ENCODE measurements at regions not wholly inside any gene's neighbourhood (a gene's known extent, or its start where the extent isn't known, plus 50 kb on each side); places are given as distances from the start of the nearest gene placed in this dataset.

DNA sequence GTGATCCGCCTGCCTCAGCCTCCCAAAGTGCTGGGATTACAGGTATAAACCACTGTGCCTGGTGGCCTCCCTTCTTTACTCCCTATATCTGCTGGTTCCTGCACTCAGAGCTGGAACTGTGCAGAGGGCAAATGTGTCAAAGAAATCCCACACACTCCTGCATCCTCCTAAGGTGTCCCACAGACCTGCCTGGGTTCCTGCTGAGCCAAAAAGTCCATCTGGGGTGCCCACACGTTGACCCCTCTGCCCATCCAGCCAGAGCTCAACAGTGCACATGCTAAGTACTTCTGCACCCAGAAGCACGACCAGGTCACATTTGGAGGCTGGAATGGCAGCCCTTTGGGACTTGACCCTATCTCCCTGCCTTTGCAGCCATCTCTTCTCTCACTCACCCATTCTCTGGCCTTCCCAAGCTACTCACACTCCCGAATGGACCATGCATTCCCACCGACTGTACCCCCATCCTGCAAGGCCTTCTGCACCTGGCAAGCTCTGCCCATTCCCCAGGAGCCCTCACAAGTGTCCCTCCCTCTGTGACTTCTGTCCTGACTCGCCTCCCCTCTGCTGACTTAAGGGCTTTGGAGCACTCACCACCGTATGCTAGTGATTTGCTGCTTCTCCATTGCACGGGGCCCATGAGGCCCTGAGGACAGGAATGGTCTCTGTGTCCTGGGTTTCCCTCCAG is 152.1 kb downstream of the KCTD15 start:
- DNase-seq, result no peak

GRCh38 chr19:33950091-33950750 is 153.6 kb downstream of the KCTD15 start:
- no peak for DNase-seq

DNA sequence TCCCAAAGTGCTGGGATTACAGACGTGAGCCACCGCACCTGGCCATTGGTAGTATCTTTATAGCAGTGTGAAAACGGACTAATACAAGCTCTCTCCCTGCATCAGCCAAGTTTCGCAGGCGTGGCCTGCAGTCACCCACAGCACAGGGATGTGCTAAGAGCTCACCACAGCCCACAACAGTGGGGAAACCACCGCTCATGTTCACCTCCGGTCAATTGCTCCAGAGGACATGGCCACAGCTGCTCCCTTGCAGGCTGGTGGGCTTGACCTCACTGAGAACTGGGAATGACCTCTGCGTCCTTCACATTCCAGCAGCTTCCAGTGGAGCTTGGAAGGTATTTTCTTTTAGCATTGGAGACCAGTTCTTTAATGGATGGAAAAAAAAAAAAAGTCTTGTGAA is 156.4 kb downstream of the KCTD15 start:
- DNase-seq, result no peak

DNA sequence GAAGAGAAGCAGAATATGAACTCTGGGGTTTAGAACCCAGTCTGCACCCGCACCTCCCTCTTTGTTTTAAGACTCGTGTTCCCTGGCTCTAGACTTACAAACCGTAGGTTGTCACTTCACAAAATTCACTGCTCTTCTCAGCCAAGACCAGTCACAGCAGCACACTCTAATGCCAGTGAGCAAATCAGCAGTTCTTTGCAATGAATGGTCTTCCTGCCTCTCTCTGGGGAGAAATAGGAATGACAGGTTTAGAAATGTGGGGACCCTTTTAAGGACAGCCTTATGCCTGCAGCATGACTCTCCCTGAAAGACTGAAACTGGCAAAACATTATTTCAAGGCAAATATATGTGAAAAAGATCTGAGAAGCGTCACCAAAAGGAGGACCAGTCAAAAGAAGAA is 156.9 kb downstream of the KCTD15 start:
- DNase-seq, result no peak

GRCh38 chr19:33954686-33955085 is 158.0 kb downstream of the KCTD15 start:
- no peak for DNase-seq

DNA sequence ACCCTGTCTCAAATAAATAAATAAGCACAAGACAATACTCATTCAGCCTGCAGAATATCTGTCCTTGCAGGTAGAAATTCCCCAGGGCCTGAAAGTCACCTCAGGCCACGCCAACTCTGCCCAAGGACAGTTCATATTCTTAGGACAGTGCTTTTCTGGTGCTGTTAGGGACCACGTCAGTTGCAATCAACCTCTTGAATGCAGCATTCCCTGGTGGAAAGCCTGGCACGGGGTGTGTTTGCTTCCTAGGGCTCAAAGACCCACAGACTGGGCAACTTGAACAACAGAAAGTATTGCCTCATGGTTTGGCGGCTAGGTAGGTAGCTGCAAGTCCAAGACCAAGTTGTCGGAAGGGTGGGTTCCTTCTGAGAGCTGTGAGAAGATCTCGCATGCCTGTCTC is 160.3 kb downstream of the KCTD15 start:
- no peak for DNase-seq

DNA sequence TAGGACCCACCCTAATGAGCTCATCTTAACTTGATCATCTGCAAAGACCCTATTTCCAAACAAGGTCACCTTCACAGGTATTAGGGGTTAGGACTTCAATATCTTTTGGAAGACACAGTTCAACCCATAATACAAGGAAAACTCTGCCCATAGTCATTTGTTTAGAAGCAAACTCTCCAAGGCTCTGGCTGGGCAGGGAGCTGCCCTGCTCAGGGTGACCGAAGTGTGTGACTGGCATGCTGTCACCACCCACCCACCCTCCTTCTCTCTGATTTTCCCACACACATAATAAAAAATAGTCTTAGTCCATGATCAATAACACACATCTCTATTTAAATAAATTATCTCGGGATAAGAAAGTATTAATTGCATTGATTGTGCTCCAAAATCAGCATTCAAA is 161.1 kb downstream of the KCTD15 start:
- no peak for DNase-seq

DNA sequence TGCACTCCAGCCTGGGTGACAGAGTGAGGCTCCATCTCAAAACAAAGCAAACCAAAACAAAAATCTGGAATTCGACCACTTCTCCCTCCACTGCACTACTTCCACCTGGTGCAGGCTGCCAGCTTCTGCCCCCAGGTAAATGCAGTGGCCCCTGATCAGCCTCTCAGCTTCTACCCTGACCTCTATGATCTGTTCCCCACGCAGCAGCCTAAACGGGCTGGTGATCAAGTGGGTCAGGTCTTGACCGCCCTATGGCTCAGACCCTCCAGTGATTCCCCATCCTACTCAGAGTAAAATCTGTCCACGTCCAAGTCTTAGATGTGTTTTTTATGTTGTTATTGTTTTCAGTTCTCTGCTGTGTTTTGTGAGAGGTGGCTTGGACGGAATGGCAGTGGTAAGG is 163.9 kb downstream of the KCTD15 start:
- DNase-seq, result no peak

GRCh38 chr19:33962161-33962560 is 165.5 kb downstream of the KCTD15 start:
- no peak for DNase-seq

DNA sequence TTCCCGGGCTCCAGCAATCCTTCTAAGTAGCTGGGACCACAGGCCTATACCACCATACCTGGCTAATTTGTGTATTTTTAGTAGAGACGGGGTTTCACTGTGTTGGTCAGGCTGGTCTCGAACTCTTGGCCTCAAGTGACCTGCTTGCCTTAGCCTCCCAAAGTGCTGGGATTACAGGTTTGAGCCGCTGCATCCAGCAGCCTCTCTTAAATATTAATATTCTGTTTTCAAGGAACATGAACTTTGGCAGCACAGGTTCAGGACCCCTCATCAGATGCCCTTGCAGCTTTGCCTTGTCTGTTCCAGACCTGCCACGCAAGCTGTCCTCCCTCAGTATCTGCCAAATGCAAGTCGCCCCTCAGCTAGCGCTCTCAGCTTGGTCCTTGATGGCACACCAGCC is 166.8 kb downstream of the KCTD15 start:
- no peak for DNase-seq

GRCh38 chr19:33971073-33971472 is 174.4 kb downstream of the KCTD15 start:
- DNase-seq, result no peak

GRCh38 chr19:33977756-33978685 is 181.4 kb downstream of the KCTD15 start:
- DNase-seq, result no peak

DNA sequence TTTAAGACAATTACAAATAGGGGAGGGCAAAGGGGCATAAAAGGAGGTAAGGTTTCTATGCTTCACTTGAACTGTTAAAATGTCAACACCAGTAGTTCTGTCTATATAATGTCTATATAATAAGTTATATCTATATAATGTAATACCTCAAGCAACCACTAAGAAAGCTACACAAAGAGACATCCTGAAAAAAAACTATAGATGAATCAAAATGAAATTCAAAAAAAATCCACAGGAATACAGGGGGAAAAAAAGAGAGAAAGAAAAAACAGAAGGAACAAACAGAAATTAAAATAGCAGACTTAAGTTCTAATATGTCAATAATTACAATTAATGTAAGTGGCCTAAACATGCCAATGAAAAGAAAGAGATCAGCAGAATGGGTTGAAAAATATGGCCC is 186.0 kb downstream of the KCTD15 start:
- DNase-seq, result no peak

DNA sequence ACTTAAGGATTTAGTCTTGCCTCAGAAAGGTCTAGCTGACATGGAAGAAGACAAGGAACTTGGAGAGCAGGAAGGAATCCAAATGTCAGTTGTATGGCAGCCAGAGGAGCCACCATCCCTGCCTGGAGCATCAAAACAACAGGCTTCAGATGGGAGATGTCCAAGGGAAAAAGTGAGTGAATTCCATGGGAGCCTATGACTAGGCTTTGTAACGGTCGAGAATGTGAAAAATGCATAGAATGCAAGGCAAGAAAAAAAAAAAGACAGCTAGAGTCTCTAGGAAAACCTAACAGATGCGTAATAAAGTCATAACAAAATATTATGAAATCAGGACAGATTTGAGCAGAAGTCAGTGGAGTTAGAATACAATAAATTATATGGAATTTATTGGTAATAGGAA is 183.7 kb upstream of the LSM14A start:
- no peak for DNase-seq

DNA sequence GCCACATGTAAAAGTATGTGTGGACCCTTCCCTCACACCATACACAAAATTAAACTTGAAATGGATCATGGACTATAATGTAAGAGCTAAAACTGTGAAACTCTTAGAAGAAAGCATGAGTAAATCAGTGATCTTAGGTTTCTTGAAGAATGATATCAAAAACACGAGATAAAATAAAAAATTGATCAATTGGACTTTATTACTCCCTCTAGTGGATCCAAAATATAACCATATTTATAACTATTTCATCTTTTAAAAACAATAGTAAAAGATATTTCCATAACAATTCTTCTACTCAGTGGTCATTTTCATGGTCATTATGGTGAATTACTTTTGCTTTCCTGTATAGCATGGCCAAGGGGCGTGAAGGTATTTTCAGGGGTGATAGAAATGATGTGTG is 174.6 kb upstream of the LSM14A start:
- DNase-seq, result no peak

GRCh38 chr19:33998302-33998701 is 174.0 kb upstream of the LSM14A start:
- DNase-seq, result no peak

DNA sequence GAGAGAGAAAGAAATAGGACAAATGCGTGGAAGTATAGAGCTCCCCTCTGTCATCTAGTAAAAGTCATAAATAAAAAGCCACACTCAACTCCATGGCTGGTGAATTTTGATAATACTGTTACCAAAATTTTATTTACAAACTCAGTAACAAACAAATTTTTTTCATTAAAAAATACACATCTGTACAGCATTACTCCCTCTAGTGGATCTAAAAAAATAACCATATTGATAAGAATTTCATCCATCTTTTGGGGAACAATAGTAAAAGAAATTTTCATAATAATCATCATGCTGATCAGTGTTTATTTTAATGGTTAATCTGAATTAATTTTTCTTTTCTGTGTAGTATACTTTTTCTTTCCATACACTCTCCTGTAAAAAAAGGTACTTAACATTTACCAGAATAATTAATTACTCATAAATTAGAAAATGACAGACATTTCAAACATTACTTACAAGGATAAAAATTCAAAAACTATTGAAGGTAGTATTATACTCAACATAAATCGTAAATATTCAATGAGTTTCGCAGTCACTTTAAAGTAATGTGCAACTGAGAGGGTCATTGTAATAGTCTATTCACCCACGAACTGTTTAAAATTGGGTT is 173.5 kb upstream of the LSM14A start:
- DNase-seq, result no peak

- DNase-seq, result no peak
These were observed 155.3 kb upstream of the LSM14A start for GRCh38 chr19:34017024-34017423.

DNA sequence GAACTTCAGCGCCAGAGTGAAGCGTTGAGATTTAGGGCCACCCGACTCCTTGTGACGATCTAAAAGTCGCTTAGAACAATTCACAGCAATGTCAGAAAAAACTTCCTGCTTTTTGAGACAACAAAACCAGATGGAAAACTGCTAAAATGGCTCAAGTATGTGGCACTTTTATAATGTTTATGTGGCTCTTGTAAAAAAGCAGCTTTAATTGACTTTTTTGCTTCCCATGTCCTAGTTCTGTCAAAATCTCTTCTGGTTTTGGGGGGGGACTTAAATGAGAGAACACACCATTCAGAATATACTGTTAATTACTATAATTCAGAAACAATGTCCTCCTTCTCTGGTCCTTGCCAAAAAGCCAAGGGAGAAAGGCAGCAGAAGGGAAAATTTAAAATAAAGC is 154.7 kb upstream of the LSM14A start:
- no peak for DNase-seq

DNA sequence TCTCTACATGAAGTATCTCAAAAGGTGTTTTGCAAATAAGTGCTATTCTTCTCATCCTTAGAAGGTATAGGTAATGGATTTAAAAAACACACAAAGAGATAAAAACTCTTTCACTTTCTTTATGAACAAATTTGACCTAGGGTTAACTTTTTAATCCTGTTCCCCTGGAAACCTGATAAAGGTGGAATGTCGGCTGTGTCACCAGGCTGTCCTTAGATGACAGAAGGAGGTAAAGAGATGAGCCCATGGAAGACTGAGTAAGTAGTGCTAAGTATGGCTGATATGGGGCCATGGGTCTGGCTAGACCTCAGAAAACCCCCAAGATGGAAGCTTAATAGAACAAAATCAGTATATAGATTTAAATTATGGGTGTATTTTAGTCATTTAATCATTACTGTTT is 153.8 kb upstream of the LSM14A start:
- no peak for DNase-seq

- DNase-seq, result no peak
These were observed 148.9 kb upstream of the LSM14A start for GRCh38 chr19:34023381-34023780.

DNA sequence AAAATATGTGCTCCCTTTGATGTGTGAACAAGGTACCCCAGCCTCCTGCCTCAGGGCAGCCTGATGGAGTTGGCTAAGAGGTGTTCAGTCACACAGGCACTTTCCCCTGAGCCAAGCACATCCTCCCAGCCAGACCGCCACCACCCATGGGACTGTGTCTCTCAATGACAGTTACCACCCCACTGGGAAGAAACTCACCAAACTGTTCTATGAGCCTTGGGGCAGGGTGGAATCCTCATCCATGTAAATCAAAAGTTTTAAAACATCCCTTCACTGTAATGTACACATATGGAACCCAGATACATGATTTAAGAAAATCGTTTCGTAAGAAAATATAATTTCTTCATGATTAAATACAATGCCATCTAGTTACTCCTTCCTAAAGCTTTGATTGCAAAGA is 138.4 kb upstream of the LSM14A start:
- DNase-seq, result no peak

DNA sequence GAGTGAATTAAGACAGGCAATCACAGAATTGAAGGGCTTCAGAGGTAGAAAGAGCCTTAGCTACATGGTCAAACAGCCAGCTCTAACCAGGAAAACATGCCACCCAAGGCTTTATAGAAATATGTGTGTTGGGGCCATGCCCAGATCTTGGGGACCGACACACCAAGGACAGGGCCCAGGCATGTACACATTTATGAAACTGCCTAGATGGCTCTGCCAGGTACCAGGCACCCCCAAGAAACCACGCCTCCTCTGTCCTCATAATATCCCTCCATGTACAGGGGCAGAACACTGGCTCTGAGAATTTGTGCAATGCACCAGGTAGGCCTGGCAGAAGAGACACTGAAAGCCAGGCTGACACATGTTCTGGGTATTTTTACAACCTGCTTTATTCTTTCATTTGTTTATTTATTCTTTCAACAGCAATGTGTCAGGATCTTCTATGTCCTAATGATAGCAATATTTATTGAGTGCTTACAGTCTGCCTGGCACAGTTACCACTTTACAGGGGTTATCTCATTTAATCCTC is 137.9 kb upstream of the LSM14A start:
- no peak for DNase-seq
